ENCODE measurements at regions not wholly inside any gene's neighbourhood (a gene's known extent, or its start where the extent isn't known, plus 50 kb on each side); places are given as distances from the start of the nearest gene placed in this dataset.
"Not testable (repeated sequence)": the region's sequence is repeated elsewhere in the genome, so short reads cannot be mapped to it uniquely, and the experiment has no call there.

GRCh38 chr11:10955616-10956015 is 97.8 kb upstream of the ZBED5 start:
- no peak overlapping the region for H3K4me3 ChIP-seq (ENCODE audit: low read length)
- DNase-seq (ENCODE audit: low read depth) = no peak
- TF ChIP-seq CTCF (IDR thresholded peaks at IDR 0.05; ENCODE audit: insufficient read depth, low read depth, low read length, missing control alignments) = no peak

- no peak for TF ChIP-seq CTCF (IDR thresholded peaks at IDR 0.05; ENCODE audit: insufficient read depth, low read depth, low read length, missing control alignments)
- DNase-seq (ENCODE audit: low read depth) = no peak
Measured at GRCh38 chr11:10954184-10954583, 96.3 kb upstream of the ZBED5 start.

DNA sequence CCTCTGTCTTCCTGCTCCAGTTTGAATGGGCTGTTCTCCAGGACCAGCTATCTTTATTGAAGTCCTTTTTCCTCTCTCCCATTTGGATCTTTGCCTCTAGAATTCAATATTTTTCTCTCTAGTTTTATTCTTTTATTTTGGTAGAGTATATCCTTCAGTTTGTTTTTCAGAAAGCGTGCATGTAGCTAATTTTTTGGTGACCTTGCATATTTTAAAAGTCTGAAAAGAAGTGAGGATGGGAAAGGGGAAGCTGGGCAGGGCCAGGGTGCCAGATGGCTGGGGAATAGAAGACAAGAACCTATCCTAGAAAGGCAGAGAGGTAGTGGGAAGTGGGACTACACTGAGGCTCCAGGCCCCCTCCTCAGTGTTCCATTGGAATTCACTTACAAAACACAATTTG is 95.0 kb upstream of the ZBED5 start:
- DNase-seq (ENCODE audit: low read depth) = no peak
- TF ChIP-seq CTCF (IDR thresholded peaks at IDR 0.05; ENCODE audit: insufficient read depth, low read depth, low read length, missing control alignments) = no peak
- H3K4me3 ChIP-seq (ENCODE audit: low read length) = no peak overlapping the region

More at GRCh38 chr11:10954184-10954583, 96.3 kb upstream of the ZBED5 start:
- H3K4me3 ChIP-seq (ENCODE audit: low read length) = no peak overlapping the region

DNA sequence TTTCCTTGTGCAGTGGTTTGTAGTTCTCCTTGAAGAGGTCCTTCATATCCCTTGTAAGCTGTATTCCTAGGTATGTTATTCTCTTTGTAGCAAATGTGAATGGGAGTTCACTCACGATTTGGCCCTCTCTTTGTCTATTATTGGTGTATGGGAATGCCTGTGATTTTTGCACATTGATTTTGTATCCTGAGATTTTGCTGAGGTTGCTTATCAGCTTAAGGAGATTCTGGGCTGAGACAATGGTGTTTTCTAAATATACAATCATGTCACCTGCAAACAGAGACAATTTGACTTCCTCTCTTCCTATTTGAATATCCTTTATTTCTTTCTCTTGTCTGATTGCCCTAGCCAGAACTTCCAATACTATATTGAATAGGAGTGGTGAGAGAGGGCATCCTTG is 90.1 kb upstream of the ZBED5 start:
- H3K4me3 ChIP-seq (ENCODE audit: low read length) = not testable (repeated sequence)

GRCh38 chr11:10946072-10946471 is 88.2 kb upstream of the ZBED5 start:
- no peak overlapping the region for H3K4me3 ChIP-seq (ENCODE audit: low read length)
- TF ChIP-seq CTCF (IDR thresholded peaks at IDR 0.05; ENCODE audit: insufficient read depth, low read depth, low read length, missing control alignments) = no peak
- no peak for DNase-seq (ENCODE audit: low read depth)

More for the DNA sequence above, 90.1 kb upstream of the ZBED5 start:
- DNase-seq (ENCODE audit: low read depth) = not testable (repeated sequence)

DNA sequence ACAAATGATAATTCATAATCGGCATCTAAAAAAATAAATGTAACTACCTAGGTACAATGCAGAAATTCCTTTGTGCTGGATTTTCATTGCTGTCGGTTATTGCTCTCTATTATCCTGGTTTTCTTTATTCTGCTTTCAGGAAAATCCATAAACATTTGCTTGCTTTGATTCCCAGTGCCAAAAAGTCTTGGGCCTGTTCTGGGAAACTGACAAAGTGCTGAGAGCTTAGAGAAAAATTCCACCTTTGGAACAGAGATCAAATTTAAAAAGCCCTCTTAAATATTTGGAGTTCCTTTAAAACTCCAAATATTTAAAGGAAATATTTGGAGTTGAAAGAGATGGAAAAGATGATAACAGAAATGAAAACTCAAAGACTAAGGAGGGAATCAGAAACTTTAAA is 87.3 kb upstream of the ZBED5 start:
- no peak for DNase-seq (ENCODE audit: low read depth)
- H3K4me3 ChIP-seq (ENCODE audit: low read length) = no peak overlapping the region
- no peak for TF ChIP-seq CTCF (IDR thresholded peaks at IDR 0.05; ENCODE audit: insufficient read depth, low read depth, low read length, missing control alignments)

- no peak for TF ChIP-seq CTCF (IDR thresholded peaks at IDR 0.05; ENCODE audit: insufficient read depth, low read depth, low read length, missing control alignments)
- H3K4me3 ChIP-seq (ENCODE audit: low read length) = no peak overlapping the region
- DNase-seq (ENCODE audit: low read depth) = no peak
Measured at GRCh38 chr11:10943968-10944367, 86.1 kb upstream of the ZBED5 start.

DNA sequence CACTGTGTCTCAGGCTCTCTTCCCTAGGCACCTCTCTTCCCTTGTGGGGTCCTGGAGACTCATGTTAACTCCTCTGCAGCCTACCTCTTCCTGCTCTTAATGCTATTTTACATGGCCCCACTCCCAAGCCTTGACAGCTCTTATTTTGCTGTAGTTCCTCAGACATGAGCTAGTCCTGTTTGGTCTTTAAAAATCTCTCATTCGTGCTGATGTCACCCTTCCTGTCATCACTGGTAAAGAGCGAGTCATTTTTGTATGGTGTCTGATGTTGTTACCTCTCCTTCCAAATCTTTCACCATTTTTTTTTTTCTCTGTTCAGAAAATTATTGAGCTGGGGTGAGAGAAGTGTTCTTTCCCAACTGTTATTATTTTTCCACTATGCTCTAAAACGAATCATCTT is 84.8 kb upstream of the ZBED5 start:
- DNase-seq (ENCODE audit: low read depth) = peak; percentile 42
- H3K4me3 ChIP-seq (ENCODE audit: low read length) = no peak overlapping the region
- TF ChIP-seq CTCF (IDR thresholded peaks at IDR 0.05; ENCODE audit: insufficient read depth, low read depth, low read length, missing control alignments) = no peak
